ENCODE measurements at regions not wholly inside any gene's neighbourhood (a gene's known extent, or its start where the extent isn't known, plus 50 kb on each side); places are given as distances from the start of the nearest gene placed in this dataset.

DNA sequence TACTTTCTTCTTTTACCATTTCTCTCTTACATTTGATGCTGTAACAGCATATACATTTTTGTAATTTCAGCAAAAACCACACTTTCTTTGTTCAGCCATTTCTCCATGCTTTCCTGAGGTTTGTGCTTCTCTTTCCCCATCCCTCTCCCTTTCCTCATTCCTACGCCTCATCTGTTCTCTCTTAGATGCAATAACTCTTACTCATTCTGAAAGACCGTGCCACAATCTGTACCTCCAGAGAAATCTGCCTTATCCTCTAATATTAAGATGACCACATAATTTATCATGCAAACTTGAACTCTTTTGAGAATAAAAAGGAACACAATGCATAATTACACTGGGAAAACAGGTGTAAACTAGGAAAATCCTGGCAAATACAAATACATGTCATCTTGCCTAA is 588.9 kb downstream of the JRKL start:
- TF ChIP-seq, protein P1, sequence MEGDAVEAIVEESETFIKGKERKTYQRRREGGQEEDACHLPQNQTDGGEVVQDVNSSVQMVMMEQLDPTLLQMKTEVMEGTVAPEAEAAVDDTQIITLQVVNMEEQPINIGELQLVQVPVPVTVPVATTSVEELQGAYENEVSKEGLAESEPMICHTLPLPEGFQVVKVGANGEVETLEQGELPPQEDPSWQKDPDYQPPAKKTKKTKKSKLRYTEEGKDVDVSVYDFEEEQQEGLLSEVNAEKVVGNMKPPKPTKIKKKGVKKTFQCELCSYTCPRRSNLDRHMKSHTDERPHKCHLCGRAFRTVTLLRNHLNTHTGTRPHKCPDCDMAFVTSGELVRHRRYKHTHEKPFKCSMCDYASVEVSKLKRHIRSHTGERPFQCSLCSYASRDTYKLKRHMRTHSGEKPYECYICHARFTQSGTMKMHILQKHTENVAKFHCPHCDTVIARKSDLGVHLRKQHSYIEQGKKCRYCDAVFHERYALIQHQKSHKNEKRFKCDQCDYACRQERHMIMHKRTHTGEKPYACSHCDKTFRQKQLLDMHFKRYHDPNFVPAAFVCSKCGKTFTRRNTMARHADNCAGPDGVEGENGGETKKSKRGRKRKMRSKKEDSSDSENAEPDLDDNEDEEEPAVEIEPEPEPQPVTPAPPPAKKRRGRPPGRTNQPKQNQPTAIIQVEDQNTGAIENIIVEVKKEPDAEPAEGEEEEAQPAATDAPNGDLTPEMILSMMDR (IDR thresholded peaks at IDR 0.05), result no peak
- no peak for TF ChIP-seq POLR2A (IDR thresholded peaks at IDR 0.05)
